MCF 10A (cell line): ENCODE measurements at regions not wholly inside any gene's neighbourhood (a gene's known extent, or its start where the extent isn't known, plus 50 kb on each side); places are given as distances from the start of the nearest gene placed in this dataset.
"Not testable (repeated sequence)": the region's sequence is repeated elsewhere in the genome, so short reads cannot be mapped to it uniquely, and the experiment has no call there.

Experiments
- BruUV-seq: library from RNA; stranded (reverse); fragments of 400-500 nt; replicated peaks from 2 replicates; lab custom pipeline; 2021; lab: Mats Ljungman, UMichigan
- CTCF ChIA-PET: fragments of 300-600 bp; sonication (Branson Sonifier 250); formaldehyde crosslinking; extraction: SDS; loops from one replicate; lab custom pipeline; 2021; ENCODE audit warnings: antibody characterized with exemption, inconsistent platforms; lab: Yijun Ruan, JAX
- POLR2A ChIA-PET: fragments of 300-600, 350-650 bp; sonication (Branson Sonifier 250); formaldehyde crosslinking; extraction: SDS; loops from one replicate; lab custom pipeline; 2020; ENCODE audit warnings: antibody characterized with exemption, inconsistent platforms; lab: Yijun Ruan, JAX
- DNase-seq: peaks from one replicate; pipeline ENCODE4 v3.0.0-alpha.2; 2018; ENCODE audit not compliant: unreplicated experiment
- H3K27ac Mint-ChIP-seq: one replicate; pipeline ENCODE4 v1.8.0; 2022; ENCODE audit warnings: mild to moderate bottlenecking, low read depth, mixed read lengths; ENCODE audit not compliant: unreplicated experiment
- H3K27me3 Mint-ChIP-seq: one replicate; pipeline ENCODE4 v1.8.0; 2022; ENCODE audit warnings: mixed read lengths; ENCODE audit not compliant: insufficient read depth, unreplicated experiment
- H3K36me3 Mint-ChIP-seq: one replicate; pipeline ENCODE4 v1.8.0; 2022; ENCODE audit warnings: mild to moderate bottlenecking, moderate library complexity, mixed read lengths; ENCODE audit not compliant: insufficient read depth, unreplicated experiment
- H3K4me1 Mint-ChIP-seq: one replicate; pipeline ENCODE4 v1.8.0; 2022; ENCODE audit warnings: mixed read lengths; ENCODE audit not compliant: insufficient read depth, unreplicated experiment
- H3K4me3 Mint-ChIP-seq: one replicate; pipeline ENCODE4 v1.8.0; 2022; ENCODE audit warnings: mild to moderate bottlenecking, moderate library complexity, mixed read lengths; ENCODE audit not compliant: unreplicated experiment
- H3K9me3 Mint-ChIP-seq: one replicate; pipeline ENCODE4 v1.8.0; 2022; ENCODE audit warnings: mixed read lengths; ENCODE audit not compliant: unreplicated experiment
- intact Hi-C: fragments of 100-400 bp; cut with micrococcal nuclease; formaldehyde crosslinking; loops from 2 replicates; pipeline ENCODE4 v1.14.1; 2022
- TF ChIP-seq, protein P1 (sequence below): fragments of 200-600 bp; IDR thresholded peaks from one replicate; pipeline ENCODE4 v1.8.0; 2022; ENCODE audit warnings: antibody characterized with exemption, mild to moderate bottlenecking; ENCODE audit not compliant: unreplicated experiment

- peaks cover 28% of the 10 kb centered on the region for H3K4me1 Mint-ChIP-seq
Observed at GRCh38 chr13:109271555-109272541, 514.5 kb downstream of the IRS2 start.

DNA sequence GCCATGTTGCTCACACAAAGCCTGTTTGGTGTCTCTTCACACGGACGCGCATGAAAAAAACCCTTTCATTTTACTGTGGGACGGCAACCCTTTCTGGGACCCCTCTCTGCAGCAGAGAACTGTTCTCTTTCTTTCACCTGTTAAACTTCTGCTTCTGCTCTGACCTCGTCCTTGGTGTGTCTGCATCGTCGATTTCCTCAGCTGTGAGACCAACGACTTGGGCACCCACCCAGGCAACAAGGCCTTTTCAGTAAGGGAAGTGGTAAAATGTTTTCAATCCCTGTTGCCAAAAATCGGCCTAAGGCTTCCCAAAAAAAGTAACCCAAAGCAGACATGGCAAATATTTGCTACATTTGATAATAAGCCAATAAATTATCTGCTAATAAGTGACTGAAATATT, 515.3 kb downstream of the IRS2 start:
- ChIA-PET CTCF (interaction anchor here (0.6 to 0.9 kb wide), 3 partner anchors 35 to 134 kb away, joined by 3 read pairs; no protein-coding TSS in a partner anchor), POLR2A (interaction anchor here (0.7 to 4.4 kb wide), 16 partner anchors 13 to 513 kb away, joined by 3 to 42 read pairs (median 6); no protein-coding TSS in a partner anchor)
- Mint-ChIP-seq H3K9me3 (no peaks in the 10 kb centered on the region), H3K36me3 (peaks cover 96% of the 10 kb centered on the region), H3K4me1 (peaks cover 28% of the 10 kb centered on the region), H3K27me3 (no peaks in the 10 kb centered on the region), H3K4me3 (peak overlapping the region; percentile 64), H3K27ac (peak overlapping the region; percentile 97)
- no TSS peak for BruUV-seq
- DNase-seq: peak; percentile 26
- intact Hi-C loops: loop anchor here (5.0 to 10.0 kb wide), 5 partner anchors 111 to 744 kb away; no protein-coding TSS in a partner anchor
- TF ChIP-seq, protein P1, sequence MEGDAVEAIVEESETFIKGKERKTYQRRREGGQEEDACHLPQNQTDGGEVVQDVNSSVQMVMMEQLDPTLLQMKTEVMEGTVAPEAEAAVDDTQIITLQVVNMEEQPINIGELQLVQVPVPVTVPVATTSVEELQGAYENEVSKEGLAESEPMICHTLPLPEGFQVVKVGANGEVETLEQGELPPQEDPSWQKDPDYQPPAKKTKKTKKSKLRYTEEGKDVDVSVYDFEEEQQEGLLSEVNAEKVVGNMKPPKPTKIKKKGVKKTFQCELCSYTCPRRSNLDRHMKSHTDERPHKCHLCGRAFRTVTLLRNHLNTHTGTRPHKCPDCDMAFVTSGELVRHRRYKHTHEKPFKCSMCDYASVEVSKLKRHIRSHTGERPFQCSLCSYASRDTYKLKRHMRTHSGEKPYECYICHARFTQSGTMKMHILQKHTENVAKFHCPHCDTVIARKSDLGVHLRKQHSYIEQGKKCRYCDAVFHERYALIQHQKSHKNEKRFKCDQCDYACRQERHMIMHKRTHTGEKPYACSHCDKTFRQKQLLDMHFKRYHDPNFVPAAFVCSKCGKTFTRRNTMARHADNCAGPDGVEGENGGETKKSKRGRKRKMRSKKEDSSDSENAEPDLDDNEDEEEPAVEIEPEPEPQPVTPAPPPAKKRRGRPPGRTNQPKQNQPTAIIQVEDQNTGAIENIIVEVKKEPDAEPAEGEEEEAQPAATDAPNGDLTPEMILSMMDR: no peak

More at GRCh38 chr13:109271555-109272541, 514.5 kb downstream of the IRS2 start:
- peak; percentile 89 for DNase-seq
- Mint-ChIP-seq H3K9me3 (no peaks in the 10 kb centered on the region), H3K27me3 (no peaks in the 10 kb centered on the region), H3K36me3 (peaks cover 93% of the 10 kb centered on the region), H3K27ac (peak overlapping the region; percentile 97), H3K4me3 (peak overlapping the region; percentile 64)
- ChIA-PET POLR2A (interaction anchor here (0.7 to 4.4 kb wide), 24 partner anchors 8 to 824 kb away, joined by 3 to 42 read pairs (median 4); no protein-coding TSS in a partner anchor), CTCF (interaction anchor here (0.6 to 1.6 kb wide), 10 partner anchors 17 to 519 kb away, joined by 3 to 6 read pairs (median 3); no protein-coding TSS in a partner anchor)
- TF ChIP-seq, protein P1: no peak
- BruUV-seq: no TSS peak
- intact Hi-C loops: loop anchor here (2.0 to 10.0 kb wide), 6 partner anchors 110 to 743 kb away; no protein-coding TSS in a partner anchor

GRCh38 chr13:109269381-109269780, 517.0 kb downstream of the IRS2 start:
- H3K9me3 Mint-ChIP-seq, BruUV-seq, H3K27me3 Mint-ChIP-seq: not testable (repeated sequence)
- intact Hi-C loops: loop anchor here (2.0 to 10.0 kb wide), 2 partner anchors 55 to 839 kb away; no protein-coding TSS in a partner anchor
- POLR2A ChIA-PET: interaction anchor here (0.6 to 4.2 kb wide), 19 partner anchors 8 to 840 kb away, joined by 3 to 27 read pairs (median 4); no protein-coding TSS in a partner anchor
- CTCF ChIA-PET: interaction anchor here (0.6 to 1.0 kb wide), 2 partner anchors 516 to 661 kb away, joined by 3 to 4 read pairs; no protein-coding TSS in a partner anchor
- peaks cover 36% of the 10 kb centered on the region for H3K4me1 Mint-ChIP-seq
- peaks cover 96% of the 10 kb centered on the region for H3K36me3 Mint-ChIP-seq
- peak overlapping the region; percentile 97 for H3K27ac Mint-ChIP-seq
- H3K4me3 Mint-ChIP-seq: peak overlapping the region; percentile 82
- DNase-seq: peak; percentile 35

DNA sequence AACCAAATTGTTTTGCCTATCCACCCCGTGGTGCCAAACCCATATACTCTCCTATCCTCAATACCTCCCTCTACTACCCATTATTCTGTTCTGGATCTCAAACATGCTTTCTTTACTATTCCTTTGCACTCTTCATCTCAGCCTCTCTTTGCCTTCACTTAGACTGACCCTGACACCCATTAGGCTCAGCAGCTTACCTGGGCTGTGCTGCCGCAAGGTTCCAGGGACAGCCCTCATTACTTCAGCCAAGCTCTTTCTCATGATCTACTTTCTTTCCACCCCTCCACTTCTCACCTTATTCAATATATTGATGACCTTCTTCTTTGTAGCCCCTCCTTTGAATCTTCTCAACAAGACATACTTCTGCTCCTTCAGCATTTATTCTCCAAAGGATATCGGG, 517.9 kb downstream of the IRS2 start:
- intact Hi-C loops: loop anchor here (2.0 to 10.0 kb wide), 2 partner anchors 54 to 840 kb away; no protein-coding TSS in a partner anchor
- H3K27me3 Mint-ChIP-seq, CTCF ChIA-PET, BruUV-seq, DNase-seq, H3K9me3 Mint-ChIP-seq: not testable (repeated sequence)
- POLR2A ChIA-PET: interaction anchor here (0.6 to 4.2 kb wide), 12 partner anchors 12 to 522 kb away, joined by 3 to 27 read pairs (median 6); no protein-coding TSS in a partner anchor
- Mint-ChIP-seq H3K36me3 (peaks cover 92% of the 10 kb centered on the region), H3K4me3 (peak overlapping the region; percentile 82), H3K27ac (peak overlapping the region; percentile 97), H3K4me1 (peaks cover 41% of the 10 kb centered on the region)

DNA sequence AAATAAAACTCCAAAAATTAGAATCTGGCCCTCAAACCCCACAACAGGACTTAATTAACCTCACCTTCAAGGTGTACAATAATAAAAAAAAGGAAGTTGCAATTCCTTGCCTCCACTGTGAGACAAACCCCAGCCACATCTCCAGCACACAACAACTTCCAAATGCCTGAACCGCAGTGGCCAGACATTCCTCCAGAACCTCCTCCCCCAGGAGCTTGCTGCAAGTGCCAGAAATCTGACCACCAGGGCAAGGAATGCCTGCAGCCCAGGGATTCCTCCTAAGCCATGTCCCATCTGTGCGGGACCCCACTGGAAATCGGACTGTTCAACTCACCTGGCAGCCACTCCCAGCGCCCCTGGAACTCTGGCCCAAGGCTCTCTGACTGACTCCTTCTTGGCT, 519.0 kb downstream of the IRS2 start:
- not testable (repeated sequence) for BruUV-seq, DNase-seq, H3K27me3 Mint-ChIP-seq, H3K9me3 Mint-ChIP-seq
- H3K4me1 Mint-ChIP-seq: peaks cover 41% of the 10 kb centered on the region
- H3K27ac Mint-ChIP-seq: peak overlapping the region; percentile 97
- peak overlapping the region; percentile 82 for H3K4me3 Mint-ChIP-seq
- intact Hi-C loops: loop anchor here (10.0 kb wide), 1 partner anchor 53 kb away; no protein-coding TSS in a partner anchor
- ChIA-PET POLR2A (interaction anchor here (1.0 to 4.2 kb wide), 7 partner anchors 9 to 513 kb away, joined by 3 to 27 read pairs (median 14); no protein-coding TSS in a partner anchor), CTCF (interaction anchor here (0.6 kb wide), 1 partner anchor 438 kb away, joined by 3 read pairs; no protein-coding TSS in a partner anchor)
- peaks cover 83% of the 10 kb centered on the region for H3K36me3 Mint-ChIP-seq

DNA sequence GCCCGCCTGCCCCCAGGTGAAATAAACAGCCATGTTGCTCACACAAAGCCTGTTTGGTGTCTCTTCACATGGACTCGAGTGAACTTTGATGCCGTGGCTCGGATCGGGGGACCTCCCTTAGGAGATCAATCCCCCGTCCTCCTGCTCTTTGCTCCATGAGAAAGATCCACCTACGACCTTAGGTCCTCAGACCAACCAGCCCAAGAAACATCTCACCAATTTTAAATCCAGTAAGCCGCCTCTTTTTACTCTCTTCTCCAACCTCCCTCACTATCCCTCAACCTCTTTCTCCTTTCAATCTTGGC, 521.0 kb downstream of the IRS2 start:
- intact Hi-C loops: loop anchor here (10.0 kb wide), 1 partner anchor 51 kb away; no protein-coding TSS in a partner anchor
- BruUV-seq, H3K27me3 Mint-ChIP-seq, H3K9me3 Mint-ChIP-seq: not testable (repeated sequence)
- H3K4me1 Mint-ChIP-seq: peaks cover 30% of the 10 kb centered on the region
- POLR2A ChIA-PET: interaction anchor here (1.4 to 2.5 kb wide), 9 partner anchors 12 to 520 kb away, joined by 4 to 25 read pairs (median 10); no protein-coding TSS in a partner anchor
- CTCF ChIA-PET: interaction anchor here (1.6 kb wide), 1 partner anchor 478 kb away, joined by 4 read pairs; no protein-coding TSS in a partner anchor
- H3K4me3 Mint-ChIP-seq: peak overlapping the region; percentile 82
- peaks cover 78% of the 10 kb centered on the region for H3K36me3 Mint-ChIP-seq
- peak overlapping the region; percentile 97 for H3K27ac Mint-ChIP-seq
- DNase-seq: peak; percentile 46
